Stimulated activated CD8-positive, alpha-beta memory T cell treated with anti-CD3 and anti-CD28 coated beads, Interleukin-15, amount 100 ng/mL, for 4 hours (primary cell): ENCODE measurements at regions not wholly inside any gene's neighbourhood (a gene's known extent, or its start where the extent isn't known, plus 50 kb on each side); places are given as distances from the start of the nearest gene placed in this dataset.

Experiments
- DNase-seq, 2 donors: peaks; one replicate each; pipeline ENCODE4 v3.0.0-alpha.2; 2020; ENCODE audit warnings: low read depth in 2 of 2

DNA sequence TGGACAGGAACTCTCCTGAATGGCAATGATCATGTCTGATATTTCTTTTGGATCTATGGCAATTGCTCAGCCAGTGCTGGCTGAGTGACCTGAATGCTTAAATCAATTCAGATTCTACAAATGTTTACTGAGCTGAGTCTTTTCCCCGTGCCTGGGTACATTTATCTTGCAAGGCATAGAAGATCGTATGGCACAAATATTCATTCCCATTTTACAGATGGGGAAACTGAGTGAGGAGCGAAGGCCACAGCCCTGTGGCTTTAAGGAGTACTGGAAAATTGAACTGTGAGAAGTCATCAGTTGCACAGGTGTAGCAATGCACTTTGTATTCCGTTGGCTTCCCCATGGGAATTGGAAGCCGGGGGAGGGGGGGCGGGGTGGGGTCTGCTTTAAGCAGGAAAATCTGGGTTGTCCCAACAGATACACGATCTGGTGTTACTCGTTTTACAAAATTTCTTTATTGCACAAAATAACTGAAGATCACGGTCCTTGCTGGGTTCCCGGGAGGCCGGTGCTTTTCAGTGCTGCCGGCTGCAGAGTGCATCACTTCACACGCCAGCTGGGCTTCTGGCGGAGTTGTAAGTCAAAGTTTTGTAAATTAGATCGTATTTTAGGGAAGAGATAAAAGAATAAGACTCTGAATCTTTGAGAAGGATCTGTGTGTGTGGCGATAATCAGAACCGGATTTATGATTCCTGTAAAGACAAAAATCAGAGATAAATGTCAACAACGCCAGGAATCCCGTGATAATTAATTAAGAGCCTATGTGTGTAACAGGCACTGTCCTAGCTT lies 75.0 kb upstream of the MAP1LC3B2 start:
- no peak for DNase-seq

DNA sequence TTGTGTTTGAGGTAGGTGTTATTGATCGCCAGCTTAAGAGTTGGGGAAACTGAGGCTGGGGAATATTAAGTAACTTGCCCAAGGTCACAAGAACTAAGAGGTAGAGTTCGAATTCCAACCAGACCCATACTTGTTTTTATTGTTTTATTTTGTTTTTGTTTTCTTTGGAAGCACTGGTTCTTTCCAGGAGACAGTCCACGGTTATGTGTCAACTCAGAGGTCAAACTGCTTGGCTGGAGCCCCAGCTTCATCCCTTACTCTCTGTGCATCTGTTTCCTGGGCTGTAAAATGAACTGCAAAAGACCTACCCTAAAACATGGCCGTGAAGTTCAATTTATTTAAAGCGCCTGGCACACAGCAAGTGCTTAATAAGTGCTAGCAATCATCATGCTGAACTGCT lies 74.4 kb upstream of the MAP1LC3B2 start:
- DNase-seq: no peak

DNA sequence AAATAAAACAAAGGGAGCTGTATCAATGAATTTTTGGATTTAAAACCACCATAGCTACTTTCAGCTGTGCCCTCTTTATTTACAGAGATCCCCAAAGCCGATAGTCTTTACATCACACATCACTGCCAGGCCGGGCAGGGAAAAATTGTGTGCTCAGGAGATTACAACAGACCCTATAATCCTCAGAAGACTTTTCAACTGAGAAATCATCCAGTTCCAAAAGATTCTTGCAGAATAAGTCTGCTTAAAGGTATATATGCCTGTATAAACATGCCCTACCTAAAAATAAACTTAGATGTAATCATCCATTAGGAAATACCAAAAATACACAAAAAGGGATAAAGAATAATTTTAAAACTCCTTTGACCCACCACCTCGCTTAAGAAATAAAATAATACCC lies 70.1 kb upstream of the MAP1LC3B2 start:
- DNase-seq: no peak

- no peak for DNase-seq
Observed at GRCh38 chr12:116490471-116490870, 68.7 kb upstream of the MAP1LC3B2 start.

DNA sequence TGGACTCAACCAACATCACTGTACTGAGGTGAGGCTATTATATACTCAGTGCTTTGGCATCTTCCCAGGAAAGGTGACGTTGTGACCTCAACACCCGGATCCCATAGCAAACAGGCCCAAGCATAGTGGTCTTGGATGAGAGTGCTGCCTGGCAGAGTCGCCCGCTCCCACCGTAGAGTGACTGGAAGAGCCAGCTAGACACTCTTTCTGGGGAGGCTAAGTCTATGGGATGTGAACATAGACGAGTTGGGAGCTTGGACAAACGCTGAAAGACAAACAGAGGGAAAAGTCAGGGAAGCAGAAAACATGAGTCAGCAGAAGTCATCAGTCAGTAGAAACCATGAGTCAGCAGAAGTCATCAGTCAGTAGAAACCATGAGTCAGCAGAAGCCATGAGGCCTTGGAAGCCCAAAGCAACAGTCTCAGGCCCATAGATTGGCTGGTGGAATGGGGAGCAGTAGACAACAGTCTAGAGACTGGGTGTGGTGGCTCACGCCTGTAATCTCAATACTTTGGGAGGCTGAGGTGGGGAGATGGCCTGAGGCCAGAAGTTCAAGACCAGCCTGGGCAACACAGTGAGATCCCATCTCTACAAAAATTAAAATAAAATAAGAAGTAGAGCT lies 66.4 kb upstream of the MAP1LC3B2 start:
- no peak for DNase-seq

DNA sequence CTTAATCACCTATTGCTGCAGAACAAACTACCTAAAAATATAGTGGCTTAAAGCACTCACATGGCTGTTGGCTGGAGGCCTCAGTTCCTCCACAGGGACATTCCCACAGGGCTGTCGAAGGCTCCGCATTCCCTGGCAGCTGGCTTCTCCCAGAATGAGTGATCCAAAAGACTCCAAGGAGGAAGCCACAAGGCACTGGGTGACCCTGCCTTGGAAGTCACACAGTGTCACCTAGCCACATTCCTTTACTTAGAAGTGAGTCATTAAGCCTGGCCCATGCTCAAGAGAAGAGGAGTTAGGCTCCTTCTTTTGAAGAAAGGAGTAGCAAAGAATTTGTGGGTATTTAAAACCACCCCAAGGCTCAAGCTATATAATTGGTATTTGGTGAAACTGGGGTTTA lies 63.9 kb upstream of the MAP1LC3B2 start:
- no peak for DNase-seq

- DNase-seq: no peak
Observed at GRCh38 chr12:116497051-116497591, 62.1 kb upstream of the MAP1LC3B2 start.

DNA sequence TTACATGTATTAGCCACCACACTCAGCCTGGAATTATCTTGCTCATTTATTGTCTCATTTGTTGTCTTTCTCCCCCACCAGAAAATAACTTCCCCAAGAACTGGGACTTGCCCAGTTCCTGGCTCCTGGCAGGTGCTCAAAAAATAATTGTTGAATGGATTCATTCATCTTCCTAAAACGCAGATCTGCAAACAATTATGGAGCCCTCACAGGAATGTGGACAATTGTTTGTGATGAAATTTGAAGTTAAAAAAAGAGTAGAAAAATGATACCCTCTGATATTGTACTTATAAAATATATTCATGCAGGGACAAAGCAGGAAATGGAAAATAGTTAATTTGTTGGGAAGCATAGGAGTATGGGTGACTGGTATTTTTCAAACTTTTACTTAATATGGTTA lies 60.7 kb upstream of the MAP1LC3B2 start:
- no peak for DNase-seq

DNA sequence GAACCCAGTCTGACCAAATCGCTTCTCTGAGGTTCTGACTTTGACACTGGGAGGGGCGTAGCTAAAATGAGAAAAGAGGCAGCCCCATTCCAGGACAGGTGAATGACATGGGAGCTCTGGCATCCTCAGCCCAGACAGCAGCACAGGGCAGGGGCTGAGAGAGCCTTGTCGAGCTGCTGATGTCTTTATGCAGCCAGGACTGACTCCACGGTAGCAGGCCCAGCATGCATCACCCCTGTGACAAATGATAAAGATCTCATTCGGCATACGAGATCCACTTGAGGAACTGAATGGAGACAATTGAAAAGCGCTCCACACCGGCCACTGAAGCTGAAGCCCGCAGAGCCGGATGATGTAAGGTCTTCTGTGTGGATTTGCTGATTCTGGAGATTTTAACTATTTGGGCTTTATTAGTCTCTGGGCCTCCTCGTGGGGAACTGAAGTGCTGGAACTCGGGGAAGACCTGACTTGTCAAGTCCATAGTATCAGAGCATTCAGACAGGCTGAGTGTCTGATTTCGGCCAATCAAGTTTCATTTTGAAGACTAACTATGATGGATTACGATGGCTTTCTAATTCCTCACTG lies 56.9 kb upstream of the MAP1LC3B2 start:
- no peak for DNase-seq

GRCh38 chr12:116502989-116503496 lies 56.1 kb upstream of the MAP1LC3B2 start:
- DNase-seq: no peak

- DNase-seq: no peak
Observed at GRCh38 chr12:116504438-116504837, 54.7 kb upstream of the MAP1LC3B2 start.

GRCh38 chr12:116506697-116507064 lies 52.5 kb upstream of the MAP1LC3B2 start:
- no peak for DNase-seq

DNA sequence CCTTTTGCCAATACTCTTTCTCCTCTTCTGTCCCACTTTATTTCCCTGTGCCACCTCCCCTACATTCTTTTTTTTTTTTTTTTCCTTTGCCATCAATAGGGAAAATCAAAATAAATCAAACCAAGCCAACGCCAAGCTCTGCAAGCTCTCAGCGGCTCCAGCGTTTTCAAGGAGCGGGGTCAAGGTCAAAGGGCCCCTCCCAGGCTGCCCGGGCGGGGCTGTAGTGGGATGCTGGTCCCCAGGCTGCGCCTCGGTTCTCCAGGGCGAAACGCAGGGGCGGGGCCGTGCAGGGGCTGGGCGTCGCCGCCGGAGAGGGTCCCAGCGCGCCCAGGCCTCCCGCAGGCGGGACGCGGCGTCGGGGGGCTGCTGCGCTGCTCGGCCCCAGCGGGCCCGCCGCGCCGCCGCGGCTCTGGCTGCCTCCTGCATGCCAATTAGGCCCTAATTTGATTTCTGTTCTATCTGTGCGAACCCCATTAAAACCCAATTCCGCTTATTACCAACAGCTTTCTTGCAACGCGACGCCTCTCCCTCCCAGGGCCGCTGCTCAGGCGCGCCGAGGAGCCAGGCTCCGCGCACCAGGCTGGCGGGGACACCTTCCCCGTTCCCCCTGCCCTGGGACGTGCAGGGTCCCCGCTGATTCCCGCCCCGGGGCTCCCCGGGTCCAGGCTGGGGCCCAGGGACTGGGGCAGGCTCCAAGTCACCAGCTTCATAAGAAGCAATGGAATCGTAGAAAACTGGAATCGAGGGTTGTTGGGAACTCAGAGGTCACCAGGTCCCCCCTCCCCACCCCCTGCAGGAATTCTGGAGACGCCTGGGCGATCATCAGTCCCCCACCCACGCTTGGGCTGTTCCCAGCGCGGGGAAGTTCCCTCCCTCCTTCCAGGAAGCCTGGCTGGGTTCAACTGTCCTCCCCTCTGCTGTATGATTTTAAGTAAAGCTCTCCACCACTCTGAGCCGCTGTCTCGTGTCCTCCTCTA lies 50.7 kb upstream of the MAP1LC3B2 start:
- DNase-seq: no peak
